RWPE1 (cell line): ENCODE measurements at regions not wholly inside any gene's neighbourhood (a gene's known extent, or its start where the extent isn't known, plus 50 kb on each side); places are given as distances from the start of the nearest gene placed in this dataset.

Experiments
- CTCF ChIA-PET: fragments of 350-600 bp; sonication (Branson Sonifier 250); formaldehyde crosslinking; extraction: SDS; loops from one replicate; lab custom pipeline; 2021; lab: Yijun Ruan, JAX
- POLR2A ChIA-PET: fragments of 400-600 bp; formaldehyde crosslinking; extraction: SDS; loops from one replicate; lab custom pipeline; 2020; ENCODE audit warnings: antibody characterized with exemption; ENCODE audit not compliant: low non-redundant PET; lab: Yijun Ruan, JAX
- DNase-seq: peaks from one replicate; pipeline ENCODE4 v3.0.0; 2012; ENCODE audit warnings: low spot score
- H3K27ac ChIP-seq: fragments of 450-650 bp; 2 replicates; pipeline ENCODE4 v1.5.1; 2017
- TF ChIP-seq, protein P1 (sequence below): fragments of 450-650 bp; conservative IDR thresholded peaks from 2 replicates; pipeline ENCODE4 v1.5.1; 2017; ENCODE audit warnings: low read depth, mild to moderate bottlenecking

DNA sequence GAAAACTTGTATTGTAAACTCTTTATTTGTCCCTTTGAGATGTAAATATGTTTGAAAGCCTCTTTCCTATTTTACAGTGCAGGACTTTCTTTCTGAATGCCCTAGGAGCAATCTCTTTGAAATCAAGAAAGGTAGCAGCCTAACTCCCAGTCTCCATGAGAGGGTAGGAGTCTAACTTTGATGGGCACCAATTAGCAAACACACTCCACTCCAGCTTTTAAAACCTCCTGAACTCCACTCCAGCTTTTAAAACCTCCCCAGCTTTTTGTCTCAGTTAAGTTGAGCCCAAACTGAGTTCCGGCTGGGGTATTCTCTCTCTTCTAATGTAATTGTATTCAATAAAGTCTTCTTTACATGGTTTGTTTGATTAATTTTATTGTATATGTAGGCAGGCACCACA, 493.7 kb upstream of the CDH7 start:
- no peak for DNase-seq
- H3K27ac ChIP-seq: no peak overlapping the region
- ChIA-PET POLR2A (no interaction called here), CTCF (no interaction called here)
- TF ChIP-seq, protein P1, sequence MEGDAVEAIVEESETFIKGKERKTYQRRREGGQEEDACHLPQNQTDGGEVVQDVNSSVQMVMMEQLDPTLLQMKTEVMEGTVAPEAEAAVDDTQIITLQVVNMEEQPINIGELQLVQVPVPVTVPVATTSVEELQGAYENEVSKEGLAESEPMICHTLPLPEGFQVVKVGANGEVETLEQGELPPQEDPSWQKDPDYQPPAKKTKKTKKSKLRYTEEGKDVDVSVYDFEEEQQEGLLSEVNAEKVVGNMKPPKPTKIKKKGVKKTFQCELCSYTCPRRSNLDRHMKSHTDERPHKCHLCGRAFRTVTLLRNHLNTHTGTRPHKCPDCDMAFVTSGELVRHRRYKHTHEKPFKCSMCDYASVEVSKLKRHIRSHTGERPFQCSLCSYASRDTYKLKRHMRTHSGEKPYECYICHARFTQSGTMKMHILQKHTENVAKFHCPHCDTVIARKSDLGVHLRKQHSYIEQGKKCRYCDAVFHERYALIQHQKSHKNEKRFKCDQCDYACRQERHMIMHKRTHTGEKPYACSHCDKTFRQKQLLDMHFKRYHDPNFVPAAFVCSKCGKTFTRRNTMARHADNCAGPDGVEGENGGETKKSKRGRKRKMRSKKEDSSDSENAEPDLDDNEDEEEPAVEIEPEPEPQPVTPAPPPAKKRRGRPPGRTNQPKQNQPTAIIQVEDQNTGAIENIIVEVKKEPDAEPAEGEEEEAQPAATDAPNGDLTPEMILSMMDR: no peak

DNA sequence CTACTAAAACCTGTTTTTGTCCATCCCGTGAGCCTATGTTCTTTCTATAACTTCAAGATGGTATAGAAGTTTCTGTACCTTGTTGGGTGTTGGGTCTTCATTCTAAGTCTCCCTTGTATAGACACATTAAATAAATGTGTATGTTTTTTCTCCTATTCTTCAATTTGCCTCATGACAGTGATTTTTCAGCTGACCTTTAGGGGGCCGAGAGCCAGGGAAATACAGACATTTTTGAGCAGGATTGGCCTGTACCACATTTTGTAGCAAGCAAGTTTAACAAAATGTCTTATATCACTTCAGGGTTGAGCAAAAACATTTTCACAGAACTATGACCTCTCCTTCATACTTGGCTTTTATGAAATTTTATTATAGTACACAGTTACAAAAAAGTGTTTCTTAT, 495.4 kb upstream of the CDH7 start:
- CTCF ChIA-PET: no interaction called here
- TF ChIP-seq, protein P1: no peak
- no peak overlapping the region for H3K27ac ChIP-seq
- no peak for DNase-seq
- POLR2A ChIA-PET: no interaction called here

DNA sequence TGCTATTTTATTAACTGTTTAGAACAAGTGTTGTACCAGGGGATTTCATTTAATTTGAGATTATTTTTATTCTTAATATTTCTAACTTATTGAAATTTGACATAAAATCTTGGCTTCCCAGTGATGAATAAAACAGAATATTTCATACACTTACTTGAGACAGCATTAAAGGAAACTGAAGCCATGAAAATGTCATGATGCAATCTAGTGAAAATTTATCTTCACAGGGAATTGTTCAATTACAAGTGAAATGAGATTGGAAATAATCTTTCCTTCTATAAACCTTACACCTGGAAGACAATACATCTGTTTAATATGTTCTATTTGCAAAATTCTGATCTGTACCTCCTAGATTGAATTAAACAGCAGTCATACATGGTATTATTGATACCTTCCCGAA, 511.0 kb upstream of the CDH7 start:
- TF ChIP-seq, protein P1: no peak
- ChIA-PET CTCF (no interaction called here), POLR2A (no interaction called here)
- no peak overlapping the region for H3K27ac ChIP-seq
- no peak for DNase-seq

DNA sequence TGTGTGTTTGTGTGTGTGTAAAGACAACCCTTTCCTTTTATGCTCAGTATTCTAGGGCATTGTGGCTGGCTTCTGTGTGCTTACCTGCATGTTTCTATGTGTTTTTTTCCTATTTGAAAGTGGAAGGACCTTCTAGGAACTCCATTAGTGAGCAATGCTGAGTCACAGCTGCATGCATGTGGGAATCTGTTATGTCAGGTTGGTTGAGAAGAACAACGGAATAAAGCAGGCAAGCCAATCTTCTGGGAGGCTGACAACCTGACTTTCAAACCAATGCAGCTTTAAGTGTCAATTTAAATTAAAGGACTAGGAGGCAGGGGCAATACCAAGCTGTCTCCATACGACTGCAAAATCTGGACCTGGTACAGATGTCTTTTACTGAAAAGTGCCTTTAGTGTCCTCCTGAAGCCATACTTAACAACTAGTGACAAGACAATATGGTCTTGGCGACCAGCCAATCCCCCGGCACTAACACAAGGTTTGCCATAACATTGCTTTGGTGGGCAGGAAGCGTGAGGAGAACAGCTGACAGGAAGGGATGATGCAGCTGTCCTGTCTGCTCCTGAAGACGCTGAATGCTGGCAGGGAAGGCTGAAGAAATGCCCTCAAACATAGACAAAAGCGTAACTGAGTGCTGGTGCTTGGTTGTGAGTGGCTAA, 514.7 kb upstream of the CDH7 start:
- TF ChIP-seq, protein P1: no peak
- CTCF ChIA-PET: no interaction called here
- DNase-seq: peak; percentile 0
- no peak overlapping the region for H3K27ac ChIP-seq
- POLR2A ChIA-PET: no interaction called here

DNA sequence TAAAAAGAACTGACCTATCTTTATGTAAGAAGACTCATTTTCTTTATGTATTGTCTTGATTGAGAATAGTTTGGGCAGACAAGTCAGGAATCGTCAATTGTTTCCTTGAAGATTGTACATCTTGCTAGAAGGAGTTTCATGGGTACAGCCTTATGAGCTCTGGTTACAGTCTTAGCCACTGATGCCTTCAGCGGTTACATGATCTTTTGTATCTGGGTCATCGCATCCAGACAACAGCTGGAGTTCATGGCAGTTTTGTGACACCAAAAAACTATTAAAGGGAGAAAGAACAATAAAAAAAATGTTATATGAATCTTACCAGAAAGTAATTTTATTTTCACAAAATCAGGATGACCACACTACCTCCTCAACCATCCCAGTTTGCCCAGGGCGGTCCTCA, 520.5 kb upstream of the CDH7 start:
- POLR2A ChIA-PET: no interaction called here
- CTCF ChIA-PET: no interaction called here

DNA sequence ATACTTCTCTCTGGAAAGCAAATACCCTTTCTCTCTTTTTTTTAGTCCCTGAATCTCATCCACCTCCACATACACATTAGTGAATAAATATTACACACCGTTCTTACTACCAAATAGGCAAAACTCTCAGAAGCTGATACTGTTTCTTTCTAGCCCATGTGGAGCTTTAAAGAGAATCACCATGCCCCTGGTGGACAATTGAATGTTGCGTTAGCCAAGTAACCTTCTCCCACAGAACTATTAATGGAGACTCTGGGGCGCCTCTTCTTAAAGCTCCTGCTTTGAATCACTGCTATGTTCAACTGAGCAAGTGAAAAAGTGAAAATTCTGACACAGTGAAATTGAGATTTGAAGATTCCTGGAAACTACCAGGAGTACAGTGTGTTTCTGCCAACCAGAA, 522.8 kb upstream of the CDH7 start:
- H3K27ac ChIP-seq: no peak overlapping the region
- ChIA-PET POLR2A (no interaction called here), CTCF (no interaction called here)
- DNase-seq: no peak
- TF ChIP-seq, protein P1: no peak

More for the DNA sequence above, 520.5 kb upstream of the CDH7 start:
- no peak overlapping the region for H3K27ac ChIP-seq
- TF ChIP-seq, protein P1: no peak
- DNase-seq: no peak
